B cell (primary cell): ENCODE measurements at regions not wholly inside any gene's neighbourhood (a gene's known extent, or its start where the extent isn't known, plus 50 kb on each side); places are given as distances from the start of the nearest gene placed in this dataset.

Source experiments
- EZH2 ChIP-seq: IDR thresholded peaks from 2 replicates; pipeline ENCODE4 v1.6.1; 2012; ENCODE audit warnings: borderline replicate concordance, low read depth, mild to moderate bottlenecking, moderate library complexity, low read length; ENCODE audit not compliant: insufficient read depth, poor library complexity, severe bottlenecking
- TF ChIP-seq, protein P1 (sequence below): fragments of 200-600 bp; IDR thresholded peaks from one replicate; pipeline ENCODE4 v1.8.0; 2022; ENCODE audit warnings: antibody characterized with exemption, mild to moderate bottlenecking

DNA sequence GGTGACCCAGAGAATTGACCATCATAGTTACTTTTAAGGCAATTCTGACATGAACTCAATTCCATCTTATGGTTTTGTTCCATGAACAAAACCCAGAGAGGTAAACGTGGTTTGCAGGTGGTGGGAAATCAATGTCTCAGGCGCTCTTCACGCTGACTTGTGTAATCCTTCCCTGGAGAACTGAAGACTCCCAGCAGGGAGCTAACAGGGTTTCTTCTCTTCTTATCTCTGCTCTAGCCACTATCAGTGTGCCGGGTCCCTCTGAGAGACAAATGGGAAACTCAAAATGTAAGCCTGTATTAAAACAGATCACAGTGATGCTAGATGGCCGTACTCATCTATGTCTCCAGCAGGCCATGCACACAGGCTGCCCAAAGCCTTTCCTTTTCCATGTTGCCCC, 57.6 kb upstream of the ARGLU1 start:
- TF ChIP-seq, protein P1, sequence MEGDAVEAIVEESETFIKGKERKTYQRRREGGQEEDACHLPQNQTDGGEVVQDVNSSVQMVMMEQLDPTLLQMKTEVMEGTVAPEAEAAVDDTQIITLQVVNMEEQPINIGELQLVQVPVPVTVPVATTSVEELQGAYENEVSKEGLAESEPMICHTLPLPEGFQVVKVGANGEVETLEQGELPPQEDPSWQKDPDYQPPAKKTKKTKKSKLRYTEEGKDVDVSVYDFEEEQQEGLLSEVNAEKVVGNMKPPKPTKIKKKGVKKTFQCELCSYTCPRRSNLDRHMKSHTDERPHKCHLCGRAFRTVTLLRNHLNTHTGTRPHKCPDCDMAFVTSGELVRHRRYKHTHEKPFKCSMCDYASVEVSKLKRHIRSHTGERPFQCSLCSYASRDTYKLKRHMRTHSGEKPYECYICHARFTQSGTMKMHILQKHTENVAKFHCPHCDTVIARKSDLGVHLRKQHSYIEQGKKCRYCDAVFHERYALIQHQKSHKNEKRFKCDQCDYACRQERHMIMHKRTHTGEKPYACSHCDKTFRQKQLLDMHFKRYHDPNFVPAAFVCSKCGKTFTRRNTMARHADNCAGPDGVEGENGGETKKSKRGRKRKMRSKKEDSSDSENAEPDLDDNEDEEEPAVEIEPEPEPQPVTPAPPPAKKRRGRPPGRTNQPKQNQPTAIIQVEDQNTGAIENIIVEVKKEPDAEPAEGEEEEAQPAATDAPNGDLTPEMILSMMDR = no peak
- TF ChIP-seq EZH2 = no peak
